A549 (cell line): ENCODE measurements at regions not wholly inside any gene's neighbourhood (a gene's known extent, or its start where the extent isn't known, plus 50 kb on each side); places are given as distances from the start of the nearest gene placed in this dataset.

Experiments
- ATAC-seq, 2 experiments: fragments of 200-7000 bp in 1 of 2; fragments of >200 bp in 1 of 2; cut with Nextera tagmentation in 1 of 2; cut with Tn5 transposase in 1 of 2; 3 replicates each; pipeline versions ENCODE4 v1.8.0 to v1.9.1; 2018 to 2020; ENCODE audit warnings: mild to moderate bottlenecking in 1 of 2, moderate library complexity in 1 of 2
- CTCF ChIA-PET: fragments of 300-600 bp; sonication (Branson Sonifier 250); formaldehyde crosslinking; extraction: SDS; loops from one replicate; lab custom pipeline; 2021; ENCODE audit warnings: antibody characterized with exemption, inconsistent platforms; lab: Yijun Ruan, JAX
- POLR2A ChIA-PET: fragments of 350-600 bp; formaldehyde crosslinking; extraction: SDS; loops from one replicate; lab custom pipeline; 2021; ENCODE audit warnings: antibody characterized with exemption, inconsistent platforms; lab: Yijun Ruan, JAX
- DNase-seq, 2 experiments: peaks; one replicate each; pipeline versions ENCODE4 v3.0.0 to v3.0.0-alpha.2; 2011 to 2016; ENCODE audit warnings: low read depth in 1 of 2, low spot score in 1 of 2
- FAIRE-seq: peaks from 2 replicates; lab custom pipeline; 2011; peaks lifted over from hg19 to GRCh38; lab: Jason Lieb, UNC
- H3K27ac ChIP-seq, 2 experiments: fragments of >200 bp; sonication (Bioruptor Twin); formaldehyde crosslinking; 3 replicates each; pipeline ENCODE4 v1.5.1; 2016 to 2017
- H3K4me1 ChIP-seq: fragments of >200 bp; sonication (Bioruptor Twin); formaldehyde crosslinking; 3 replicates; pipeline ENCODE4 v1.6.1; 2016
- H3K4me2 ChIP-seq: fragments of >200 bp; sonication (Bioruptor Twin); formaldehyde crosslinking; 3 replicates; pipeline ENCODE4 v1.6.1; 2016
- H3K4me3 ChIP-seq: fragments of >200 bp; sonication (Bioruptor Twin); formaldehyde crosslinking; 3 replicates; pipeline ENCODE4 v1.5.1; 2016
- H3K9me3 ChIP-seq: fragments of >200 bp; sonication (Bioruptor Twin); formaldehyde crosslinking; 3 replicates; pipeline ENCODE4 v1.6.1; 2016
- CBX2 ChIP-seq: fragments of 200-600 bp; sonication (generic); IDR thresholded peaks from 2 replicates; pipeline ENCODE4 v1.6.1; 2016; ENCODE audit warnings: low read depth, mild to moderate bottlenecking, borderline replicate concordance
- EHF ChIP-seq: fragments of 250-450 bp; sonication (Bioruptor Pico); IDR thresholded peaks from 2 replicates; pipeline ENCODE4 v1.5.0; 2020; ENCODE audit warnings: mild to moderate bottlenecking
- EHMT2 ChIP-seq: fragments of 200-600 bp; sonication (generic); IDR thresholded peaks from 2 replicates; pipeline ENCODE4 v1.6.1; 2016; ENCODE audit warnings: antibody characterized with exemption, low read depth, mild to moderate bottlenecking, moderate library complexity
- ESRRA ChIP-seq: fragments of 150-350 bp; IDR thresholded peaks from 2 replicates; pipeline ENCODE4 v1.6.1; 2014; ENCODE audit warnings: mild to moderate bottlenecking, low read length, borderline replicate concordance
- FOSB ChIP-seq: fragments of 250-450 bp; sonication (Bioruptor Pico); IDR thresholded peaks from 2 replicates; pipeline ENCODE4 v1.5.0; 2020; ENCODE audit warnings: mild to moderate bottlenecking, moderate library complexity
- GATA3 ChIP-seq: IDR thresholded peaks from 2 replicates; pipeline ENCODE4 v1.6.1; 2012; ENCODE audit warnings: borderline replicate concordance
- HOXA7 ChIP-seq: fragments of 250-450 bp; sonication (Bioruptor Pico); IDR thresholded peaks from 2 replicates; pipeline ENCODE4 v1.5.0; 2020; ENCODE audit warnings: mild to moderate bottlenecking, moderate library complexity
- HOXB13 ChIP-seq: fragments of 250-450 bp; sonication (Bioruptor Pico); IDR thresholded peaks from 2 replicates; pipeline ENCODE4 v1.5.0; 2020; ENCODE audit warnings: low read depth, mild to moderate bottlenecking, moderate library complexity
- JUN ChIP-seq, 2 experiments: fragments of >200 bp; sonication (Bioruptor Twin); formaldehyde crosslinking; IDR thresholded peaks; 2 replicates in 1 of 2; 3 replicates in 1 of 2; pipeline ENCODE4 v1.6.1; 2016 to 2017
- JUNB ChIP-seq: fragments of >200 bp; sonication (Bioruptor Twin); formaldehyde crosslinking; IDR thresholded peaks from 2 replicates; pipeline ENCODE4 v1.6.1; 2016
- KDM1A ChIP-seq: fragments of 200-600 bp; sonication (generic); IDR thresholded peaks from 2 replicates; pipeline ENCODE4 v1.6.1; 2016; ENCODE audit warnings: low read depth, mild to moderate bottlenecking
- MAFK ChIP-seq: fragments of 450-650 bp; IDR thresholded peaks from 2 replicates; pipeline ENCODE4 v1.6.1; 2014; ENCODE audit not compliant: partially characterized antibody
- MYC ChIP-seq: IDR thresholded peaks from 2 replicates; pipeline ENCODE4 v1.6.1; 2012; ENCODE audit warnings: mild to moderate bottlenecking, inconsistent platforms, low read length, improper control_type of control experiment, borderline replicate concordance
- RCOR1 ChIP-seq: fragments of 150-350 bp; IDR thresholded peaks from 2 replicates; pipeline ENCODE4 v1.6.1; 2014; ENCODE audit warnings: antibody characterized with exemption, low read length, low read depth
- RNF2 ChIP-seq: fragments of 200-600 bp; sonication (generic); IDR thresholded peaks from 2 replicates; pipeline ENCODE4 v1.6.1; 2016; ENCODE audit warnings: low read depth, mild to moderate bottlenecking, antibody characterized with exemption, moderate library complexity, borderline replicate concordance
- SREBF2 ChIP-seq: fragments of 450-650 bp; IDR thresholded peaks from 2 replicates; pipeline ENCODE4 v1.6.1; 2014; ENCODE audit warnings: mild to moderate bottlenecking, moderate library complexity
- TP53 ChIP-seq: fragments of 250-450 bp; sonication (Bioruptor Pico); IDR thresholded peaks from 2 replicates; pipeline ENCODE4 v1.5.0; 2021; ENCODE audit warnings: mild to moderate bottlenecking, moderate library complexity
- ZC3H11A ChIP-seq: fragments of 450-650 bp; IDR thresholded peaks from 2 replicates; pipeline ENCODE4 v1.6.1; 2014; ENCODE audit warnings: antibody characterized with exemption, mild to moderate bottlenecking
- ZNF302 ChIP-seq: fragments of 250-450 bp; sonication (Bioruptor Pico); IDR thresholded peaks from 2 replicates; pipeline ENCODE4 v1.9.0; 2021; ENCODE audit warnings: inconsistent platforms, mild to moderate bottlenecking, moderate library complexity
- ZSCAN20 ChIP-seq: fragments of 250-450 bp; sonication (Bioruptor Pico); IDR thresholded peaks from 2 replicates; pipeline ENCODE4 v1.8.0; 2022; ENCODE audit warnings: mild to moderate bottlenecking, moderate library complexity
- WGBS: methylation state at CpG from one replicate; pipeline ENCODE4 v1.1.6; 2017; ENCODE audit errors: missing lambda C conversion rate; 5-methylcytosine and 5-hydroxymethylcytosine counted together
- TF ChIP-seq, protein P1 (sequence below): fragments of 200-600 bp; sonication (generic); IDR thresholded peaks from 2 replicates; pipeline ENCODE4 v1.6.1; 2016; ENCODE audit warnings: antibody characterized with exemption, mild to moderate bottlenecking, moderate library complexity
- TF ChIP-seq, protein P2 (sequence below): IDR thresholded peaks from 2 replicates; pipeline ENCODE4 v1.6.1; 2012; ENCODE audit warnings: low read depth, borderline replicate concordance
- TF ChIP-seq, protein P3 (sequence below): fragments of >200 bp; sonication (Bioruptor Twin); formaldehyde crosslinking; IDR thresholded peaks from 3 replicates; pipeline ENCODE4 v1.6.1; 2016
- TF ChIP-seq, protein P4 (sequence below): fragments of >200 bp; sonication (Bioruptor Twin); formaldehyde crosslinking; IDR thresholded peaks from 2 replicates; pipeline ENCODE4 v1.6.1; 2016
- TF ChIP-seq, protein P5 (sequence below): fragments of 450-650 bp; IDR thresholded peaks from 2 replicates; pipeline ENCODE4 v1.6.1; 2014; ENCODE audit warnings: antibody characterized with exemption

DNA sequence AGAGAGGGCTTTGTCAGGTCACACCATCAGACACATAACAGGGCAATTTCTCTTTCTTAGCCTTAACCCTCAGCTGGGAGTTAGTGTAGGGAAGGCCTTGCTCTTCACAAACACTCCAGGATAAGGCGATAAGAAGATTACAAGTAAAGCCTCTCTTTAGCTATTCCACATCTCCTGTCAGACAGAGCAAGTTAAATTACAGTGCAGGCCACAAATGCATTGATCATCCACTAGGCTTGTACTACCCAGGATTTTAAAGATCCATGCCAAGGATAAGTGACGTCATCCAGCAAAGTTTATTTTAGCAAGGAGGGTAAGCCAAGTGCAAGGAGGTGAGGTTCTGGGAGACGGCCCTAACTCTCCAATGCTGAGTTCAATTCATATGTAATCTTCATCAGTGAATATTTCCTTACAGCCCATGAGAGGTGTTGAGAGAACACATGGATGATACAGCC is 890.6 kb upstream of the NR2F2 start:
- Histone ChIP-seq H3K27ac (no peak overlapping the region), H3K4me1 (no peaks in the 10 kb centered on the region), H3K4me3 (no peak overlapping the region), H3K4me2 (no peak overlapping the region), H3K9me3 (no peaks in the 10 kb centered on the region)
- no peak for DNase-seq
- no peak for FAIRE-seq
- ChIA-PET CTCF (no interaction called here), POLR2A (no interaction called here)
- no peak for TF ChIP-seq JUNB
- no peak for TF ChIP-seq ZSCAN20
- no peak for TF ChIP-seq SREBF2
- no peak for TF ChIP-seq RCOR1
- TF ChIP-seq EHMT2, result no peak
- no peak for TF ChIP-seq ZC3H11A
- TF ChIP-seq, protein P1, sequence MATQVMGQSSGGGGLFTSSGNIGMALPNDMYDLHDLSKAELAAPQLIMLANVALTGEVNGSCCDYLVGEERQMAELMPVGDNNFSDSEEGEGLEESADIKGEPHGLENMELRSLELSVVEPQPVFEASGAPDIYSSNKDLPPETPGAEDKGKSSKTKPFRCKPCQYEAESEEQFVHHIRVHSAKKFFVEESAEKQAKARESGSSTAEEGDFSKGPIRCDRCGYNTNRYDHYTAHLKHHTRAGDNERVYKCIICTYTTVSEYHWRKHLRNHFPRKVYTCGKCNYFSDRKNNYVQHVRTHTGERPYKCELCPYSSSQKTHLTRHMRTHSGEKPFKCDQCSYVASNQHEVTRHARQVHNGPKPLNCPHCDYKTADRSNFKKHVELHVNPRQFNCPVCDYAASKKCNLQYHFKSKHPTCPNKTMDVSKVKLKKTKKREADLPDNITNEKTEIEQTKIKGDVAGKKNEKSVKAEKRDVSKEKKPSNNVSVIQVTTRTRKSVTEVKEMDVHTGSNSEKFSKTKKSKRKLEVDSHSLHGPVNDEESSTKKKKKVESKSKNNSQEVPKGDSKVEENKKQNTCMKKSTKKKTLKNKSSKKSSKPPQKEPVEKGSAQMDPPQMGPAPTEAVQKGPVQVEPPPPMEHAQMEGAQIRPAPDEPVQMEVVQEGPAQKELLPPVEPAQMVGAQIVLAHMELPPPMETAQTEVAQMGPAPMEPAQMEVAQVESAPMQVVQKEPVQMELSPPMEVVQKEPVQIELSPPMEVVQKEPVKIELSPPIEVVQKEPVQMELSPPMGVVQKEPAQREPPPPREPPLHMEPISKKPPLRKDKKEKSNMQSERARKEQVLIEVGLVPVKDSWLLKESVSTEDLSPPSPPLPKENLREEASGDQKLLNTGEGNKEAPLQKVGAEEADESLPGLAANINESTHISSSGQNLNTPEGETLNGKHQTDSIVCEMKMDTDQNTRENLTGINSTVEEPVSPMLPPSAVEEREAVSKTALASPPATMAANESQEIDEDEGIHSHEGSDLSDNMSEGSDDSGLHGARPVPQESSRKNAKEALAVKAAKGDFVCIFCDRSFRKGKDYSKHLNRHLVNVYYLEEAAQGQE, result no peak
- TF ChIP-seq, protein P2, sequence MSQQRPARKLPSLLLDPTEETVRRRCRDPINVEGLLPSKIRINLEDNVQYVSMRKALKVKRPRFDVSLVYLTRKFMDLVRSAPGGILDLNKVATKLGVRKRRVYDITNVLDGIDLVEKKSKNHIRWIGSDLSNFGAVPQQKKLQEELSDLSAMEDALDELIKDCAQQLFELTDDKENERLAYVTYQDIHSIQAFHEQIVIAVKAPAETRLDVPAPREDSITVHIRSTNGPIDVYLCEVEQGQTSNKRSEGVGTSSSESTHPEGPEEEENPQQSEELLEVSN, result no peak
- TF ChIP-seq, protein P3, sequence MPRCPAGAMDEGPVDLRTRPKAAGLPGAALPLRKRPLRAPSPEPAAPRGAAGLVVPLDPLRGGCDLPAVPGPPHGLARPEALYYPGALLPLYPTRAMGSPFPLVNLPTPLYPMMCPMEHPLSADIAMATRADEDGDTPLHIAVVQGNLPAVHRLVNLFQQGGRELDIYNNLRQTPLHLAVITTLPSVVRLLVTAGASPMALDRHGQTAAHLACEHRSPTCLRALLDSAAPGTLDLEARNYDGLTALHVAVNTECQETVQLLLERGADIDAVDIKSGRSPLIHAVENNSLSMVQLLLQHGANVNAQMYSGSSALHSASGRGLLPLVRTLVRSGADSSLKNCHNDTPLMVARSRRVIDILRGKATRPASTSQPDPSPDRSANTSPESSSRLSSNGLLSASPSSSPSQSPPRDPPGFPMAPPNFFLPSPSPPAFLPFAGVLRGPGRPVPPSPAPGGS, result no peak
- no peak for ATAC-seq
- WGBS, result 55% methylated on average over 3 of the region's 3 CpGs

DNA sequence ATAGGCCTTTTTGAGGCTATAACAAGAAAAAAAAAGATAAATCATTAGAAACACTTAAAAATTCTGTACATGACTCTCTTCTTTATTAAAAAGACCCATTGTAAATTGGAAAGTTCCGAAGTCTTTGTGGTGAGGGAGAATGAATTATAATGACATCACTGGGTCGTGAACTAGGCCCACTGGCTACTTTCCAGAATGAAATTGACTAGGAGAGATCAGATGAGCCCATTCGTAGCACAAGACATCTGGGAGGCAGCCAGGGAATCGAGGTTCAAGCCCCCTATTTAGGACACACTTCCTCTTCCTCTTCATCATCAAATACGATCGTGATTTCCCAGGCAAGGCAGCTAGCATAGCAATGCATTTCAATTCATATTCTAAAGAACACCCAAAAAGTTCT is 889.8 kb upstream of the NR2F2 start:
- WGBS, result 18% methylated on average over 6 of the region's 6 CpGs
- H3K4me3 ChIP-seq, result no peak overlapping the region
- ChIA-PET POLR2A (no interaction called here), CTCF (no interaction called here)
- no peak for DNase-seq
- TF ChIP-seq RNF2, result no peak
- TF ChIP-seq HOXB13 (CRISPR knock-in tag), result no peak
- no peak for TF ChIP-seq ZC3H11A
- no peak for TF ChIP-seq TP53 (CRISPR knock-in tag)
- TF ChIP-seq CBX2, result no peak
- TF ChIP-seq, protein P2, result no peak
- TF ChIP-seq, protein P4, sequence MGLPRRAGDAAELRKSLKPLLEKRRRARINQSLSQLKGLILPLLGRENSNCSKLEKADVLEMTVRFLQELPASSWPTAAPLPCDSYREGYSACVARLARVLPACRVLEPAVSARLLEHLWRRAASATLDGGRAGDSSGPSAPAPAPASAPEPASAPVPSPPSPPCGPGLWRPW, result no peak
- TF ChIP-seq MAFK, result no peak
- no peak for TF ChIP-seq ZNF302 (CRISPR knock-in tag)
- TF ChIP-seq, protein P5, sequence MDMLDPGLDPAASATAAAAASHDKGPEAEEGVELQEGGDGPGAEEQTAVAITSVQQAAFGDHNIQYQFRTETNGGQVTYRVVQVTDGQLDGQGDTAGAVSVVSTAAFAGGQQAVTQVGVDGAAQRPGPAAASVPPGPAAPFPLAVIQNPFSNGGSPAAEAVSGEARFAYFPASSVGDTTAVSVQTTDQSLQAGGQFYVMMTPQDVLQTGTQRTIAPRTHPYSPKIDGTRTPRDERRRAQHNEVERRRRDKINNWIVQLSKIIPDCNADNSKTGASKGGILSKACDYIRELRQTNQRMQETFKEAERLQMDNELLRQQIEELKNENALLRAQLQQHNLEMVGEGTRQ, result no peak
- no peak for TF ChIP-seq GATA3
- no peak for TF ChIP-seq MYC
- TF ChIP-seq JUN (IDR thresholded peaks at IDR 0.05), result no peak
- TF ChIP-seq EHF (CRISPR knock-in tag), result no peak
- no peak for TF ChIP-seq KDM1A
- TF ChIP-seq FOSB (CRISPR knock-in tag), result no peak
- TF ChIP-seq HOXA7, result no peak
- no peak for TF ChIP-seq ESRRA
- FAIRE-seq, result no peak
- no peaks in the 10 kb centered on the region for H3K4me1 ChIP-seq
- no peak for ATAC-seq
- H3K4me2 ChIP-seq, result no peak overlapping the region
- no peaks in the 10 kb centered on the region for H3K9me3 ChIP-seq
- no peak overlapping the region for H3K27ac ChIP-seq
